Stimulated activated CD4-positive, alpha-beta T cell treated with anti-CD3 and anti-CD28 coated beads, Interleukin-15, amount 100 ng/mL, for 48 hours (primary cell): ENCODE measurements at regions not wholly inside any gene's neighbourhood (a gene's known extent, or its start where the extent isn't known, plus 50 kb on each side); places are given as distances from the start of the nearest gene placed in this dataset.
"Not testable (repeated sequence)": the region's sequence is repeated elsewhere in the genome, so short reads cannot be mapped to it uniquely, and the experiment has no call there.

ENCODE experiments used
- DNase-seq, 2 donors: peaks; one replicate each; pipeline ENCODE4 v3.0.0-alpha.2; 2020; ENCODE audit warnings: low read depth in 2 of 2

GRCh38 chr7:106523482-106523881 lies 137.5 kb downstream of the CCDC71L start:
- no peak for DNase-seq

GRCh38 chr7:106522696-106523095 lies 138.3 kb downstream of the CCDC71L start:
- DNase-seq = no peak

- no peak for DNase-seq
These were observed 139.4 kb downstream of the CCDC71L start for GRCh38 chr7:106521541-106521940.

GRCh38 chr7:106520962-106521514 lies 139.9 kb downstream of the CCDC71L start:
- no peak for DNase-seq

- DNase-seq = no peak
These were observed 142.0 kb downstream of the CCDC71L start for GRCh38 chr7:106518967-106519366.

GRCh38 chr7:106518239-106518638 lies 142.7 kb downstream of the CCDC71L start:
- DNase-seq = no peak

GRCh38 chr7:106517508-106517907 lies 143.4 kb downstream of the CCDC71L start:
- DNase-seq = no peak

- no peak for DNase-seq
These were observed 145.6 kb downstream of the CCDC71L start for GRCh38 chr7:106515321-106515720.

- no peak for DNase-seq
These were observed 146.1 kb downstream of the CCDC71L start for GRCh38 chr7:106514881-106515280.

- DNase-seq = no peak
These were observed 148.7 kb downstream of the CCDC71L start for GRCh38 chr7:106512217-106512616.

GRCh38 chr7:106504645-106505044 lies 156.3 kb downstream of the CCDC71L start:
- no peak for DNase-seq

GRCh38 chr7:106504207-106504606 lies 156.8 kb downstream of the CCDC71L start:
- DNase-seq = no peak

- DNase-seq = no peak
These were observed 157.3 kb downstream of the CCDC71L start for GRCh38 chr7:106503626-106504025.

- DNase-seq = no peak
These were observed 159.1 kb downstream of the CCDC71L start for GRCh38 chr7:106501605-106502580.

- DNase-seq = no peak
These were observed 161.1 kb downstream of the CCDC71L start for GRCh38 chr7:106499897-106500296.

GRCh38 chr7:106498005-106498404 lies 163.0 kb downstream of the CCDC71L start:
- not testable (repeated sequence) for DNase-seq

GRCh38 chr7:106493041-106493731 lies 167.8 kb downstream of the CCDC71L start:
- DNase-seq = no peak

- DNase-seq = no peak
These were observed 172.5 kb downstream of the CCDC71L start for GRCh38 chr7:106488465-106488864.

- no peak for DNase-seq
These were observed 173.1 kb downstream of the CCDC71L start for GRCh38 chr7:106487892-106488291.

- DNase-seq = no peak
These were observed 174.6 kb downstream of the CCDC71L start for GRCh38 chr7:106486331-106486730.

- no peak for DNase-seq
These were observed 175.0 kb downstream of the CCDC71L start for GRCh38 chr7:106485919-106486318.

- no peak for DNase-seq
These were observed 175.9 kb downstream of the CCDC71L start for GRCh38 chr7:106485031-106485551.
